HEK293 (cell line): ENCODE measurements at regions not wholly inside any gene's neighbourhood (a gene's known extent, or its start where the extent isn't known, plus 50 kb on each side); places are given as distances from the start of the nearest gene placed in this dataset.

Experiments
- CTCF ChIA-PET: fragments of 350-600 bp; formaldehyde crosslinking; extraction: SDS; loops from one replicate; lab custom pipeline; 2021; ENCODE audit warnings: antibody characterized with exemption; lab: Yijun Ruan, JAX
- POLR2A ChIA-PET: fragments of 300-600 bp; formaldehyde crosslinking; extraction: SDS; loops from one replicate; lab custom pipeline; 2020; ENCODE audit warnings: antibody characterized with exemption, inconsistent platforms; lab: Yijun Ruan, JAX
- H3K27ac ChIP-seq: fragments of 200-500 bp; sonication (Bioruptor generic); 2 replicates; pipeline ENCODE4 v1.5.1; 2014; ENCODE audit warnings: low read depth, low read length, control low read depth, inconsistent platforms; ENCODE audit errors: extremely low read depth
- H3K36me3 ChIP-seq, 2 experiments: fragments of 200-500 bp in 1 of 2; sonication (Bioruptor generic) in 1 of 2; 1 replicate in 1 of 2; 2 replicates in 1 of 2; pipeline ENCODE4 v1.5.1; 2014 to 2017; ENCODE audit warnings: inconsistent platforms in 2 of 2, low read length in 2 of 2; ENCODE audit not compliant: control insufficient read depth in 2 of 2, insufficient read depth in 1 of 2
- H3K4me1 ChIP-seq: fragments of 200-500 bp; sonication (Bioruptor generic); 2 replicates; pipeline ENCODE4 v1.5.1; 2014; ENCODE audit warnings: mild to moderate bottlenecking, low read length, inconsistent platforms; ENCODE audit not compliant: control insufficient read depth, insufficient read depth
- H3K4me3 ChIP-seq: 2 replicates; pipeline ENCODE4 v1.5.1; 2011; ENCODE audit warnings: low read depth, mild to moderate bottlenecking, control low read depth, low read length, moderate library complexity
- H3K9me3 ChIP-seq: fragments of 200-500 bp; sonication (Bioruptor generic); 2 replicates; pipeline ENCODE4 v1.5.1; 2014; ENCODE audit warnings: low read depth, low read length, inconsistent platforms; ENCODE audit not compliant: control insufficient read depth, insufficient read depth
- ATF2 ChIP-seq: fragments of 450-650 bp; formaldehyde crosslinking; IDR thresholded peaks from 2 replicates; pipeline ENCODE4 v1.5.1; 2016; ENCODE audit warnings: missing biosample characterization, missing genetic modification characterization, low read depth
- BCL11A ChIP-seq: fragments of 450-650 bp; formaldehyde crosslinking; IDR thresholded peaks from 2 replicates; pipeline ENCODE4 v1.5.1; 2016; ENCODE audit warnings: low read depth, missing biosample characterization, missing genetic modification characterization
- BCL11B ChIP-seq: fragments of 450-650 bp; formaldehyde crosslinking; IDR thresholded peaks from 2 replicates; pipeline ENCODE4 v1.5.1; 2016; ENCODE audit warnings: low read depth, missing biosample characterization, missing genetic modification characterization
- BCL6B ChIP-seq: fragments of 450-650 bp; formaldehyde crosslinking; IDR thresholded peaks from 2 replicates; pipeline ENCODE4 v1.5.1; 2017; ENCODE audit warnings: missing biosample characterization, missing genetic modification characterization
- GLIS1 ChIP-seq: fragments of 450-650 bp; formaldehyde crosslinking; IDR thresholded peaks from 2 replicates; pipeline ENCODE4 v1.5.1; 2016; ENCODE audit warnings: missing biosample characterization, missing genetic modification characterization
- KLF10 ChIP-seq: fragments of 450-650 bp; IDR thresholded peaks from 2 replicates; pipeline ENCODE4 v1.5.1; 2018; ENCODE audit warnings: missing biosample characterization, mild to moderate bottlenecking, missing genetic modification characterization
- KLF16 ChIP-seq: fragments of 450-650 bp; formaldehyde crosslinking; IDR thresholded peaks from 2 replicates; pipeline ENCODE4 v1.5.1; 2017; ENCODE audit warnings: missing biosample characterization, missing genetic modification characterization
- KLF8 ChIP-seq: fragments of 450-650 bp; formaldehyde crosslinking; IDR thresholded peaks from 2 replicates; pipeline ENCODE4 v1.5.1; 2016; ENCODE audit warnings: missing biosample characterization, missing genetic modification characterization
- PRDM2 ChIP-seq: fragments of 450-650 bp; formaldehyde crosslinking; IDR thresholded peaks from 2 replicates; pipeline ENCODE4 v1.5.1; 2016; ENCODE audit warnings: missing biosample characterization, missing genetic modification characterization, borderline replicate concordance
- SP7 ChIP-seq: fragments of 450-650 bp; formaldehyde crosslinking; IDR thresholded peaks from 2 replicates; pipeline ENCODE4 v1.5.1; 2016; ENCODE audit warnings: missing biosample characterization, missing genetic modification characterization
- ZNF202 ChIP-seq: fragments of 450-650 bp; formaldehyde crosslinking; IDR thresholded peaks from 2 replicates; pipeline ENCODE4 v1.5.1; 2016; ENCODE audit warnings: missing biosample characterization, missing genetic modification characterization, borderline replicate concordance
- ZNF391 ChIP-seq: fragments of 450-650 bp; formaldehyde crosslinking; IDR thresholded peaks from 2 replicates; pipeline ENCODE4 v1.5.1; 2016; ENCODE audit warnings: low read depth, missing biosample characterization, missing genetic modification characterization, borderline replicate concordance
- ZNF423 ChIP-seq: fragments of 450-650 bp; formaldehyde crosslinking; IDR thresholded peaks from 2 replicates; pipeline ENCODE4 v1.5.1; 2016; ENCODE audit warnings: missing biosample characterization, missing genetic modification characterization
- ZNF639 ChIP-seq: fragments of 450-650 bp; formaldehyde crosslinking; IDR thresholded peaks from 2 replicates; pipeline ENCODE4 v1.5.1; 2016; ENCODE audit warnings: missing biosample characterization, missing genetic modification characterization
- ZNF645 ChIP-seq: fragments of 450-650 bp; formaldehyde crosslinking; IDR thresholded peaks from 2 replicates; pipeline ENCODE4; 2016; ENCODE audit warnings: missing biosample characterization, missing genetic modification characterization
- ZNF660 ChIP-seq: fragments of 450-650 bp; IDR thresholded peaks from 2 replicates; pipeline ENCODE4 v1.5.1; 2018; ENCODE audit warnings: missing biosample characterization, mild to moderate bottlenecking, missing genetic modification characterization
- ZNF692 ChIP-seq: fragments of 450-650 bp; formaldehyde crosslinking; IDR thresholded peaks from 2 replicates; pipeline ENCODE4 v1.5.1; 2016; ENCODE audit warnings: missing biosample characterization, missing genetic modification characterization
- ZSCAN23 ChIP-seq: fragments of 450-650 bp; formaldehyde crosslinking; IDR thresholded peaks from 2 replicates; pipeline ENCODE4 v1.5.1; 2016; ENCODE audit warnings: missing biosample characterization, missing genetic modification characterization
- ZXDB ChIP-seq: fragments of 450-650 bp; formaldehyde crosslinking; IDR thresholded peaks from 2 replicates; pipeline ENCODE4 v1.5.1; 2016; ENCODE audit warnings: missing biosample characterization, missing genetic modification characterization

- TF ChIP-seq KLF16 = no peak
- TF ChIP-seq BCL6B (tag by site-specific recombination) = no peak
These were observed 58.4 kb upstream of the WNT7B start (continued) for GRCh38 chr22:46035380-46035741.

GRCh38 chr22:46035742-46036557 is 59.0 kb upstream of the WNT7B start:
- no peaks in the 10 kb centered on the region for H3K36me3 ChIP-seq
- ChIA-PET CTCF (interaction anchor here (0.6 to 7.2 kb wide), 15 partner anchors 10 to 384 kb away, joined by 3 to 101 read pairs (median 5); no protein-coding TSS in a partner anchor), POLR2A (interaction anchor here (0.5 to 3.0 kb wide), 15 partner anchors 8 to 597 kb away, joined by 3 to 41 read pairs (median 4); partner anchors contain the start of genes GTSE1 and TTC38)
- H3K4me3 ChIP-seq = peak overlapping the region; percentile 83
- H3K9me3 ChIP-seq = no peaks in the 10 kb centered on the region
- peaks cover 5% of the 10 kb centered on the region for H3K4me1 ChIP-seq
- H3K27ac ChIP-seq = peak overlapping the region; percentile 80
- 0 out of 2 replicates have a peak, but pooled peaks have one; percentile 25 for TF ChIP-seq ATF2 (tag by site-specific recombination)
- no peak for TF ChIP-seq BCL6B (tag by site-specific recombination)
- peak; percentile 84 for TF ChIP-seq KLF8 (tag by site-specific recombination)
- peak; percentile 76; the same call in 1 of the 2 replicates for TF ChIP-seq KLF10 (tag by site-specific recombination)
- TF ChIP-seq GLIS1 = peak; percentile 78
- peak; percentile 28; the same call in 1 of the 2 replicates for TF ChIP-seq ZNF639 (tag by site-specific recombination)
- TF ChIP-seq ZNF660 (tag by site-specific recombination) = peak; percentile 55; the same call in 1 of the 2 replicates
- 0 out of 2 replicates have a peak, but pooled peaks have one; percentile 59 for TF ChIP-seq BCL11B (tag by site-specific recombination)
- no peak for TF ChIP-seq ZNF645 (tag by site-specific recombination)
- TF ChIP-seq PRDM2 (tag by site-specific recombination) = no peak
- TF ChIP-seq BCL11A = 0 out of 2 replicates have a peak, but pooled peaks have one; percentile 13
- peak; percentile 72 for TF ChIP-seq ZXDB (tag by site-specific recombination)
- no peak for TF ChIP-seq ZNF423 (tag by site-specific recombination)
- peak; percentile 65; the same call in 1 of the 2 replicates for TF ChIP-seq ZNF391 (tag by site-specific recombination)
- no peak for TF ChIP-seq ZSCAN23 (tag by site-specific recombination)
- TF ChIP-seq ZNF202 (tag by site-specific recombination) = no peak
- peak; percentile 70 for TF ChIP-seq ZNF692
- TF ChIP-seq SP7 (tag by site-specific recombination) = peak; percentile 83
